ENCODE measurements at regions not wholly inside any gene's neighbourhood (a gene's known extent, or its start where the extent isn't known, plus 50 kb on each side); places are given as distances from the start of the nearest gene placed in this dataset.

DNA sequence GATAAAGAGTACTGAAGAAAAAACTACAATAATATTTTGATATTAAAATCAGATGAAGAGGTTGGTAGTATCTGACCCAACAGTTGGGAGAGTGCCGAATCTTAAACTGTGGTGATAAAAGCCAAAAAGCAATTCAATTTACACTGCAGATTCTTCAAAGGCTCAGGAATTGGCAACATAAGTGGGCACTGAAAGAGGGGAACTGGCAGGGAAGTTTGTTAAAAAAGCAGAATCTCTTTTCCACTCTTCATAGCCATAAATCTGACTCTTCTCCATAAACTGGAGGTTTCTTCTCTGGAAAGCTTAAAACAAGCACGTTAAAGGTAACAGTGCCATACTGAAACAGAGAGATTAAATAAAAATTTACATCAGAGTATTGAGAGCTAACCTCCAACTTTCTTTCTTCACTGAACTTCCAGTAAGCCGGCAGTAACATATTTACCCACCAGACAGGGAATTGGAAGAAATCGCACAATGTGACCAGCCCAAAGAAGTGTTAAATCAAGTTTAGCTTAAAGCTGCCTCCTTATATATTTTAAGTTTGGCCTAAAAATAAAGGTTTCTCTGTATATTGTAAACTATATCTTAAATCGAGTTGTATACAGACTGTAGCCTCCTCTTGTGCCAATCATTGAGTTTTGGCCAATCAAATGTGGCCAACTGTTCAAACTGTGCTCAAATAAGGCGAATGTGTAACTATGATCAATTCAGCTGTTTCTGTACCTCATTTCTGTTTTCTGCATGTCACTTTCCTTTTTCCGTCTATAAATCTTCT lies 358.3 kb downstream of the NXPE2 start (continued):
- TF ChIP-seq EGR1 (IDR thresholded peaks at IDR 0.05; ENCODE audit: borderline replicate concordance in 1 of 2, low read depth in 2 of 2, low read length in 2 of 2), result no peak
- TF ChIP-seq BHLHE40 (IDR thresholded peaks at IDR 0.05; ENCODE audit: borderline replicate concordance in 1 of 2, low read depth in 2 of 2, low read length in 1 of 2), result no peak
- TF ChIP-seq PRDM15 (CRISPR knock-in tag; IDR thresholded peaks at IDR 0.05), result no peak
- no peak for TF ChIP-seq NRF1 (conservative IDR thresholded peaks at IDR 0.05; ENCODE audit: low read depth, low read length)
- no peak for TF ChIP-seq MYC (IDR thresholded peaks at IDR 0.05; ENCODE audit: insufficient read depth, insufficient read length, insufficient replicate concordance, low read length, severe bottlenecking)
- TF ChIP-seq TCF3 (IDR thresholded peaks at IDR 0.05; ENCODE audit: borderline replicate concordance, insufficient read depth, low read depth, low read length), result no peak
- TF ChIP-seq SMC3 (IDR thresholded peaks at IDR 0.05; ENCODE audit: borderline replicate concordance, low read length), result no peak
- no peak for TF ChIP-seq SP1 (IDR thresholded peaks at IDR 0.05; ENCODE audit: low read depth, low read length)
- TF ChIP-seq, protein P1, sequence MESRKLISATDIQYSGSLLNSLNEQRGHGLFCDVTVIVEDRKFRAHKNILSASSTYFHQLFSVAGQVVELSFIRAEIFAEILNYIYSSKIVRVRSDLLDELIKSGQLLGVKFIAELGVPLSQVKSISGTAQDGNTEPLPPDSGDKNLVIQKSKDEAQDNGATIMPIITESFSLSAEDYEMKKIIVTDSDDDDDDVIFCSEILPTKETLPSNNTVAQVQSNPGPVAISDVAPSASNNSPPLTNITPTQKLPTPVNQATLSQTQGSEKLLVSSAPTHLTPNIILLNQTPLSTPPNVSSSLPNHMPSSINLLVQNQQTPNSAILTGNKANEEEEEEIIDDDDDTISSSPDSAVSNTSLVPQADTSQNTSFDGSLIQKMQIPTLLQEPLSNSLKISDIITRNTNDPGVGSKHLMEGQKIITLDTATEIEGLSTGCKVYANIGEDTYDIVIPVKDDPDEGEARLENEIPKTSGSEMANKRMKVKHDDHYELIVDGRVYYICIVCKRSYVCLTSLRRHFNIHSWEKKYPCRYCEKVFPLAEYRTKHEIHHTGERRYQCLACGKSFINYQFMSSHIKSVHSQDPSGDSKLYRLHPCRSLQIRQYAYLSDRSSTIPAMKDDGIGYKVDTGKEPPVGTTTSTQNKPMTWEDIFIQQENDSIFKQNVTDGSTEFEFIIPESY (IDR thresholded peaks at IDR 0.05), result no peak

Data from GM12878 (cell line).